GM12892 (cell line): ENCODE measurements at regions not wholly inside any gene's neighbourhood (a gene's known extent, or its start where the extent isn't known, plus 50 kb on each side); places are given as distances from the start of the nearest gene placed in this dataset.

ENCODE experiments used
- POLR2A ChIP-seq: IDR thresholded peaks from 2 replicates; pipeline ENCODE4 v1.6.1; 2011; ENCODE audit warnings: low read depth, low read length, control low read depth
- POLR2AphosphoS5 ChIP-seq: IDR thresholded peaks from 2 replicates; pipeline ENCODE4 v1.6.1; 2011; ENCODE audit warnings: low read depth, low read length, control low read depth
- TAF1 ChIP-seq: IDR thresholded peaks from 2 replicates; pipeline ENCODE4 v1.6.1; 2011; ENCODE audit warnings: low read depth, mild to moderate bottlenecking, control low read depth, low read length, borderline replicate concordance

DNA sequence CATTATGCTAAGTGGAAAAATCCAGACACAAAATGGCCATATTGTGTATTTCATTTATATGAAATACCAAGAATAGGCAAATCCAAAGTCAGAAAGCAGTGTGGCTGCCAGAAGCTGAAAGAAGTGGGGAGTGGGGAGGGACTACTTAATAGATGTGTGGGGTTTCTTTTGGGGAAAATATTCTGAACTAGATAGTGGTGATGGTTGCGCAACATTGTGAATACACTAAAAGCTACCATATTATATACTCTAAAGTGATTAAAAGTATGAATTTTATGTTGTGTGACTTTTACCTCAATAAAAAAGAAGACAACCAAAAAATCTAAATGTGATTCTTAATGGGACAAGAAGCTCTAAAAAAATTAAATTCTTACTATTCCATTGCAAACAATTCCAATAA, 272.6 kb downstream of the DAD1 start:
- TF ChIP-seq POLR2AphosphoS5 (no peak), POLR2A (no peak), TAF1 (no peak)
